Right atrium auricular region (tissue), 2 donors: ENCODE measurements at regions not wholly inside any gene's neighbourhood (a gene's known extent, or its start where the extent isn't known, plus 50 kb on each side); places are given as distances from the start of the nearest gene placed in this dataset.

Experiments
- DNase-seq: peaks from one replicate; pipeline ENCODE4 v3.0.0-alpha.2; 2019; ENCODE audit warnings: low spot score
- H3K27ac ChIP-seq, 2 donors: fragments of 200-600 bp; sonication (generic); 1 replicate in 1 of 2; 2 replicates in 1 of 2; pipeline ENCODE4 v1.5.1; 2016 to 2019
- H3K27me3 ChIP-seq, 2 donors: fragments of 200-600 bp; sonication (generic); one replicate each; pipeline versions ENCODE4 v1.5.1 to v1.6.0; 2017 to 2019
- H3K36me3 ChIP-seq: fragments of 200-600 bp; sonication (generic); one replicate; pipeline ENCODE4 v1.5.1; 2016
- H3K4me1 ChIP-seq, 2 donors: fragments of 200-600 bp; sonication (generic); one replicate each; pipeline versions ENCODE4 v1.5.1 to v1.6.0; 2017 to 2019
- H3K4me3 ChIP-seq, 2 donors: fragments of 200-600 bp; sonication (generic); 1 replicate in 1 of 2; 2 replicates in 1 of 2; pipeline ENCODE4 v1.5.1; 2017 to 2019; ENCODE audit warnings: mild to moderate bottlenecking in 1 of 2, moderate library complexity in 1 of 2
- H3K9me3 ChIP-seq, 2 donors: fragments of 200-600 bp; sonication (generic); one replicate each; pipeline ENCODE4 v1.5.1; 2019
- CTCF ChIP-seq, 2 donors: fragments of 200-600 bp; sonication (generic); IDR thresholded peaks; one replicate each; pipeline ENCODE4 v1.5.1; 2019; ENCODE audit warnings: antibody characterized with exemption in 2 of 2

GRCh38 chr4:20196476-20196875 is 55.2 kb upstream of the SLIT2 start:
- H3K27ac ChIP-seq, result no peak overlapping the region

GRCh38 chr4:20195071-20195885 is 56.4 kb upstream of the SLIT2 start:
- H3K27ac ChIP-seq, result no peak overlapping the region

More at GRCh38 chr4:20196476-20196875, 55.2 kb upstream of the SLIT2 start:
- no peaks in the 10 kb centered on the region for H3K27me3 ChIP-seq
- no peaks in the 10 kb centered on the region for H3K9me3 ChIP-seq
- no peaks in the 10 kb centered on the region for H3K4me1 ChIP-seq
- DNase-seq, result no peak
- TF ChIP-seq CTCF (IDR thresholded peaks at IDR 0.05), result no peak
- no peak overlapping the region for H3K4me3 ChIP-seq
- H3K36me3 ChIP-seq, result no peaks in the 10 kb centered on the region

GRCh38 chr4:20194123-20195013 is 57.3 kb upstream of the SLIT2 start:
- Histone ChIP-seq H3K9me3 (no peaks in the 10 kb centered on the region), H3K27me3 (no peaks in the 10 kb centered on the region), H3K4me1 (no peaks in the 10 kb centered on the region), H3K27ac (peak overlapping the region in 1 of 2 donors; percentile 50), H3K4me3 (no peak overlapping the region), H3K36me3 (no peaks in the 10 kb centered on the region)
- no peak for TF ChIP-seq CTCF (IDR thresholded peaks at IDR 0.05)
- no peak for DNase-seq

More at GRCh38 chr4:20195071-20195885, 56.4 kb upstream of the SLIT2 start:
- Histone ChIP-seq H3K27me3 (no peaks in the 10 kb centered on the region), H3K4me1 (no peaks in the 10 kb centered on the region), H3K36me3 (no peaks in the 10 kb centered on the region), H3K4me3 (no peak overlapping the region), H3K9me3 (no peaks in the 10 kb centered on the region)
- no peak for TF ChIP-seq CTCF (IDR thresholded peaks at IDR 0.05)
- no peak for DNase-seq

- TF ChIP-seq CTCF (IDR thresholded peaks at IDR 0.05), result no peak
- H3K4me1 ChIP-seq, result no peaks in the 10 kb centered on the region
- DNase-seq, result no peak
- no peaks in the 10 kb centered on the region for H3K27me3 ChIP-seq
- H3K9me3 ChIP-seq, result no peaks in the 10 kb centered on the region
- H3K36me3 ChIP-seq, result no peaks in the 10 kb centered on the region
- H3K4me3 ChIP-seq, result no peak overlapping the region
- H3K27ac ChIP-seq, result peak overlapping the region; percentile 24 to 50
Measured at GRCh38 chr4:20193141-20193936, 58.4 kb upstream of the SLIT2 start.

- DNase-seq, result no peak
- H3K36me3 ChIP-seq, result no peaks in the 10 kb centered on the region
- no peak for TF ChIP-seq CTCF (IDR thresholded peaks at IDR 0.05)
- H3K4me3 ChIP-seq, result no peak overlapping the region
- H3K27ac ChIP-seq, result no peak overlapping the region
- no peaks in the 10 kb centered on the region for H3K27me3 ChIP-seq
- H3K9me3 ChIP-seq, result no peaks in the 10 kb centered on the region
- H3K4me1 ChIP-seq, result no peaks in the 10 kb centered on the region
Measured at GRCh38 chr4:20192736-20193135, 59.0 kb upstream of the SLIT2 start.
